ENCODE measurements at regions not wholly inside any gene's neighbourhood (a gene's known extent, or its start where the extent isn't known, plus 50 kb on each side); places are given as distances from the start of the nearest gene placed in this dataset.
A peak's percentile ranks its signal among the peaks of the same experiment; 100 is the strongest.

DNA sequence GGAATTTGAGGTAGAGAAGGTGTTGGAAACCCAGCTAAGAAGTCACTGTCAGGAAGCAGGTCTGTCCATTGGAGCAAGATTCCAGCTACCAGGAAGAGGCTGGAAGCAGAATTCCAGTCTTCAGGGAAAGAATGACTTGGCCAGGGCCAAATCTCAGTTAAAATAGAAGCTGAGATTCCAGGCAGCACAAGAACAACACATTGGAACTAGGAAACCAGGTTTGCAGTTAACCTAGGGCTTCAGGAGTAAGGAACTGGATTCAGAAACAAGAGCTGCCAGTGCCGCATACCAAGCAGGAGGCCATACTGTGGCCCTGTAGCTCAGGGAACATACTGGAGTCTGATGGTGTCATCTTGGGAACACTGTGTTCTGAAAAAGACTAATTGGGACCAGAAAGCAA is 73.7 kb upstream of the FUCA2 start:
- WGBS, 2 donors: 96 to 100% methylated on average over 1 of the region's 1 CpG

DNA sequence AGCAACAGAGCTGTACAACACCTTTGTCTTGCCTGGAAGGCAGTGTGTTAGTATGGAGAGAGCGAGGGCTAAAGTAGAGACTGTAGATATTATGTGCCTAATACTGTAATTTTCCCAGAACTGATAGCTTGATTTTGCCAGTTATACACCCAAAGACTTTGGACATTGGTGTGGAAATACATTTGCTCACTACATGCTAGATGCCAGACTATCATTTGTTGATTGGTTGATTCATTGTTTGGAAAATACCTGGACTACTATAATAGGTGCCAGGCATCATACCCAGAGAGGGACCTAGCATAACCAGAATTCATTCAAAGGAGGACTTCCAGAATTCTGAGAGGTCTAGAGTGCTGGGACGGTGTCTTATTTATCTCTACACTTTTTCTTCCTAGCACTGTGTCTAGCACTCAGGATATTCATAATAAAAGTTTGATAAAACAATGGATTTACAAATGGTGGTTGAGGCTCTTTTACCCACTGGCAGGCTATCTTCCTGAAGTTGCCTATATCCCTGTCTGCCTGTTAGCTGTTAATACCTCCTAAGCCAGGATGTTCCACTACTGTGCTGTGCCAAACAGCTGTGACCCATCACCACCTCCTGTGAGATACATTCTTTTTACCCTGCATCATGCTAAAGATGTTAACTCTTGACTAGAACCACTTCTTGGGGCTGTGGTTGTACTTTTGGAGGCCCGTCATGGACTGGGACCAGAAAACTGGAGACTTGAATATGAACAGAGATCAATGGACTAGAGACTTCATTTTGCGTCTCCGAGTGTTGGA is 72.2 kb upstream of the FUCA2 start:
- DNase-seq (ENCODE audit: low spot score in 2 of 2): no peak
- TF ChIP-seq, protein P1, sequence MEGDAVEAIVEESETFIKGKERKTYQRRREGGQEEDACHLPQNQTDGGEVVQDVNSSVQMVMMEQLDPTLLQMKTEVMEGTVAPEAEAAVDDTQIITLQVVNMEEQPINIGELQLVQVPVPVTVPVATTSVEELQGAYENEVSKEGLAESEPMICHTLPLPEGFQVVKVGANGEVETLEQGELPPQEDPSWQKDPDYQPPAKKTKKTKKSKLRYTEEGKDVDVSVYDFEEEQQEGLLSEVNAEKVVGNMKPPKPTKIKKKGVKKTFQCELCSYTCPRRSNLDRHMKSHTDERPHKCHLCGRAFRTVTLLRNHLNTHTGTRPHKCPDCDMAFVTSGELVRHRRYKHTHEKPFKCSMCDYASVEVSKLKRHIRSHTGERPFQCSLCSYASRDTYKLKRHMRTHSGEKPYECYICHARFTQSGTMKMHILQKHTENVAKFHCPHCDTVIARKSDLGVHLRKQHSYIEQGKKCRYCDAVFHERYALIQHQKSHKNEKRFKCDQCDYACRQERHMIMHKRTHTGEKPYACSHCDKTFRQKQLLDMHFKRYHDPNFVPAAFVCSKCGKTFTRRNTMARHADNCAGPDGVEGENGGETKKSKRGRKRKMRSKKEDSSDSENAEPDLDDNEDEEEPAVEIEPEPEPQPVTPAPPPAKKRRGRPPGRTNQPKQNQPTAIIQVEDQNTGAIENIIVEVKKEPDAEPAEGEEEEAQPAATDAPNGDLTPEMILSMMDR (IDR thresholded peaks at IDR 0.05): no peak
- no peak overlapping the region for H3K4me3 ChIP-seq (ENCODE audit: low read depth, poor library complexity, severe bottlenecking)
- intact Hi-C loops (cut with DNase I; ENCODE audit: low total_unique reads): no loop called here
- 85 to 93% methylated on average over 5 of the region's 5 CpGs for WGBS, 2 donors

More for the DNA sequence above, 73.7 kb upstream of the FUCA2 start:
- TF ChIP-seq, protein P1 (IDR thresholded peaks at IDR 0.05): no peak
- no peak for TF ChIP-seq POLR2A (IDR thresholded peaks at IDR 0.05)
- no peak overlapping the region for H3K4me3 ChIP-seq (ENCODE audit: low read depth, poor library complexity, severe bottlenecking)
- intact Hi-C loops (cut with DNase I; ENCODE audit: low total_unique reads): no loop called here
- DNase-seq (ENCODE audit: low spot score in 2 of 2): no peak

DNA sequence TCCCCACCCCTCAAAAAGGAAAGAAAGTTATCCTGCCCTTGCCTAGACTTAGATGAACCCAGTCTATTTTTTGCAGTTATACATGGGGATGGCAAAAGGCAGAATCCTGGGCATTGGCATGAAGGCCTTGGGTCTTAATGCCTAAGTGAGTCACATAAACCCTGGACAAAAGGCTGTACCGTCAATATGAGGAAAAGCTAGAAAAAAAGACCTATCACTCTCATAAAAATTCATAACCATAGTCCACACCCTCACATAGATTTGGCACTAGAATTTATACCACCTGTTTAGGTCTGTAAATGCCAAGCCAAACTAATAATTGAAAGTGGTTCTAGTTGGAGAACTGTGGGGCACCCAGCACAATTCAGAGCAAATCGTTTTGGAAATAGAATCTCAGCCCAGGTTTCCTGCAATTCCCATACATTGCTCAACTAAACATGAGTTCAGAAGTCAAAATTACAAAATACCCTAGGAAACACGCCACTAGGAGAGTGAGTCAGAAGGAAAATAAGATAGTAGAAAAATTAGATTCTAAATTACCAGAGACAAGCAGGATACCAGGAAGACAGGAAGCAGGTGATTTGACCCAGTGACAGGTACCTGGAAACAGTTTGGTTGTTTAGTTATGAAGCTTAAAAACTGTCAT is 70.4 kb upstream of the FUCA2 start:
- WGBS, 2 donors: 44 to 45% methylated on average over 3 of the region's 3 CpGs
- no peak for TF ChIP-seq POLR2A (IDR thresholded peaks at IDR 0.05)
- TF ChIP-seq, protein P1 (IDR thresholded peaks at IDR 0.05): no peak
- no peak overlapping the region for H3K4me3 ChIP-seq (ENCODE audit: low read depth, poor library complexity, severe bottlenecking)
- DNase-seq (ENCODE audit: low spot score in 2 of 2): no peak
- intact Hi-C loops (cut with DNase I; ENCODE audit: low total_unique reads): no loop called here

DNA sequence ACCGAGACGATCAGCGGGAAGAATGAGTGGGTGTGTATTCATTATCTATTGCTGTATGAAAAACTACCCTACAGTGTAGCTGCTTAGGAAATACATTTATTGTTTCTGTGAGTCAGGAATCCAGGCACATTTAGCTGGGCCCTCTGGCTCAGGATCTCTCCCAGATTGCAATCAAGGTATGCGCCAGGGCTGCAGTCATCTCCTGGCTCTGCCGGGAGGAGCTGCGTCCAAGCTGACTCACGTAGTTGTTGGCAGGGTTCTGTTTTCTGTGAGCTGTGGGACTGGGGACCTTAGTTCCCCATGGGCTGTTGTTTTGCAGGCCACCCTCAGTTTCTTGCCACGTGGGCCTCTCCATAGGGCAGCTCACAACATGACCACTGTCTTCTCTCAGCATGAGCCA is 68.2 kb upstream of the FUCA2 start:
- intact Hi-C loops (cut with DNase I; ENCODE audit: low total_unique reads): loop anchor here (5.0 kb wide), 1 partner anchor 433 kb away; no protein-coding TSS in a partner anchor
- DNase-seq (ENCODE audit: low spot score in 2 of 2): peak; percentile 55 to 90
- TF ChIP-seq POLR2A (IDR thresholded peaks at IDR 0.05): no peak
- TF ChIP-seq, protein P1 (IDR thresholded peaks at IDR 0.05): no peak

DNA sequence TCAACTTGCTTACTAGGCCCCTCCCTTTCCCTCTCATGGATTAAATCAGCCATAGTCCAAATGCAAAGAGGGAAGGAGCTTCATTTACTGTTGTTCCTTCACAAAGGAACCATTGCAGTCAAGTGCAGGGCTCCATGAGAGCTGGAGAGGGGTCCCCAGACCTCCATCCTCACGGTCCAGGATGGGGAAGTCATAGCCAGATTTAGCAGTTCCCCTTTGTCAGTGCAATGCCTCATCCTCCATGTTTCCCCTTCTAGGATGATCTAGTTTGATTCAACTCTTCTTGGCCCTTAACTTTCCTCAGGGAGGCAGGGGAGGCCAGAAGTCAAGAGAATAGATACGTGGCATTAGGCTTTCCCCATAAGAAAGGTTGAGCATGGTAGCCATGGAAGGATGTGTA is 66.5 kb upstream of the FUCA2 start:
- DNase-seq (ENCODE audit: low spot score in 2 of 2): no peak

More for the DNA sequence above, 68.2 kb upstream of the FUCA2 start:
- WGBS, 2 donors: 35 to 46% methylated on average over 8 of the region's 8 CpGs
- no peak overlapping the region for H3K4me3 ChIP-seq (ENCODE audit: low read depth, poor library complexity, severe bottlenecking)

More for the DNA sequence above, 66.5 kb upstream of the FUCA2 start:
- TF ChIP-seq, protein P1 (IDR thresholded peaks at IDR 0.05): no peak
- TF ChIP-seq POLR2A (IDR thresholded peaks at IDR 0.05): no peak
- 69 to 98% methylated on average over 2 of the region's 2 CpGs for WGBS, 2 donors
- H3K4me3 ChIP-seq (ENCODE audit: low read depth, poor library complexity, severe bottlenecking): no peak overlapping the region
- intact Hi-C loops (cut with DNase I; ENCODE audit: low total_unique reads): loop anchor here (5.0 kb wide), 1 partner anchor 434 kb away; no protein-coding TSS in a partner anchor

All from lower leg skin (tissue), 4 donors.